GM03348 (cell line): ENCODE measurements at regions not wholly inside any gene's neighbourhood (a gene's known extent, or its start where the extent isn't known, plus 50 kb on each side); places are given as distances from the start of the nearest gene placed in this dataset.
A peak's percentile ranks its signal among the peaks of the same experiment; 100 is the strongest.

Source experiments
- DNase-seq: peaks from one replicate; pipeline ENCODE4 v3.0.0; 2012; ENCODE audit warnings: low spot score

- peak; percentile 40 for DNase-seq
These were observed 50.7 kb upstream of the PNMA8B start for GRCh38 chr19:46546194-46546896.

- DNase-seq, result no peak
These were observed 50.4 kb upstream of the CALM3 start for GRCh38 chr19:46550684-46551083.

GRCh38 chr19:46551164-46551563 is 50.0 kb upstream of the CALM3 start:
- no peak for DNase-seq
